Spleen (tissue), 7 donors: ENCODE measurements at regions not wholly inside any gene's neighbourhood (a gene's known extent, or its start where the extent isn't known, plus 50 kb on each side); places are given as distances from the start of the nearest gene placed in this dataset.

ENCODE experiments used
- POLR2A ChIP-seq, 3 donors: fragments of 450-650 bp; IDR thresholded peaks; one replicate each; pipeline ENCODE4 v1.5.1; 2017; ENCODE audit warnings: antibody characterized with exemption in 3 of 3, mild to moderate bottlenecking in 1 of 3
- POLR2AphosphoS5 ChIP-seq, 3 donors: sonication (generic); formaldehyde crosslinking; IDR thresholded peaks; one replicate each; pipeline ENCODE4 v1.5.1; 2017; ENCODE audit warnings: antibody characterized with exemption in 3 of 3
- TF ChIP-seq, protein P1 (sequence below), 11 experiments: fragments of 200-600 bp in 7 of 11; fragments of 450-650 bp in 4 of 11; sonication (generic) in 4 of 11; IDR thresholded peaks in 8 of 11; conservative IDR thresholded peaks in 3 of 11; 1 replicate in 7 of 11; 2 replicates in 4 of 11; pipeline versions ENCODE4 v1.4.0 to v1.8.0; 2016 to 2021; ENCODE audit warnings: antibody characterized with exemption in 11 of 11, inconsistent platforms in 4 of 11, mild to moderate bottlenecking in 1 of 11
- donor health status: DM: no; HTN: no; CAD: no; lungs with moderate emphysema.
- donor health status: DM: no; HTN: no; CAD: no.
- donor health status: DM: no; HTN: no; CAD: no.

DNA sequence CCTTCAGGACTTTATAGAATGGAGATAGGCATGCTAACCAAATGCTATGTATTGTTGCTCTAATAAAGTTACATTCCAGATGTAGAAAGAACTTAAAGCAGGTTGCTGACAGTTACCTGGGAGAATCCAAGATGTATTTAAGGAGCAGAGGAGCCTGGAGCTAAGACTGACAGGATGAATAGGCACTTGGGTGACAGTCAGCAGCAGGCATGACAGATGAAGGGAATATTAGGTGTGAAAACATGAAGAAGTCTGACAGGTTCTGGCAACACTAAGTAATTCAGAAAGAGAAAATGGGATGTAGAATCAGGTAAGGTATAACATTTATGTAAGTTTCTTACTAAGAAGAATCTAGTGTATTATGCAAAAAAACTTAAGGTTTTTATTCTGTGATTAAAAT is 232.0 kb downstream of the DSC3 start:
- TF ChIP-seq, protein P1, sequence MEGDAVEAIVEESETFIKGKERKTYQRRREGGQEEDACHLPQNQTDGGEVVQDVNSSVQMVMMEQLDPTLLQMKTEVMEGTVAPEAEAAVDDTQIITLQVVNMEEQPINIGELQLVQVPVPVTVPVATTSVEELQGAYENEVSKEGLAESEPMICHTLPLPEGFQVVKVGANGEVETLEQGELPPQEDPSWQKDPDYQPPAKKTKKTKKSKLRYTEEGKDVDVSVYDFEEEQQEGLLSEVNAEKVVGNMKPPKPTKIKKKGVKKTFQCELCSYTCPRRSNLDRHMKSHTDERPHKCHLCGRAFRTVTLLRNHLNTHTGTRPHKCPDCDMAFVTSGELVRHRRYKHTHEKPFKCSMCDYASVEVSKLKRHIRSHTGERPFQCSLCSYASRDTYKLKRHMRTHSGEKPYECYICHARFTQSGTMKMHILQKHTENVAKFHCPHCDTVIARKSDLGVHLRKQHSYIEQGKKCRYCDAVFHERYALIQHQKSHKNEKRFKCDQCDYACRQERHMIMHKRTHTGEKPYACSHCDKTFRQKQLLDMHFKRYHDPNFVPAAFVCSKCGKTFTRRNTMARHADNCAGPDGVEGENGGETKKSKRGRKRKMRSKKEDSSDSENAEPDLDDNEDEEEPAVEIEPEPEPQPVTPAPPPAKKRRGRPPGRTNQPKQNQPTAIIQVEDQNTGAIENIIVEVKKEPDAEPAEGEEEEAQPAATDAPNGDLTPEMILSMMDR (IDR thresholded peaks at IDR 0.05 in 8 of 11, conservative IDR thresholded peaks at IDR 0.05 in 3 of 11), result no peak
- TF ChIP-seq POLR2AphosphoS5 (IDR thresholded peaks at IDR 0.05) (no peak), POLR2A (IDR thresholded peaks at IDR 0.05) (no peak)
